Liver (tissue), 8 donors: ENCODE measurements at regions not wholly inside any gene's neighbourhood (a gene's known extent, or its start where the extent isn't known, plus 50 kb on each side); places are given as distances from the start of the nearest gene placed in this dataset.

Experiments used
- DNase-seq: peaks from one replicate; pipeline ENCODE4 v3.0.0-alpha.2; 2017; ENCODE audit warnings: low spot score
- H3K27ac ChIP-seq, 2 donors: one replicate each; pipeline ENCODE4 v1.7.0; 2013; ENCODE audit warnings: inconsistent platforms in 2 of 2, low read length in 2 of 2, control low read depth in 1 of 2, low read depth in 1 of 2, mild to moderate bottlenecking in 1 of 2
- H3K27me3 ChIP-seq, 4 donors: one replicate each; pipeline versions ENCODE4 v1.6.1 to v1.7.0; 2013; ENCODE audit warnings: low read length in 3 of 4, inconsistent platforms in 1 of 4, mild to moderate bottlenecking in 1 of 4, moderate library complexity in 1 of 4; ENCODE audit not compliant: control insufficient read depth in 4 of 4, insufficient read depth in 4 of 4
- H3K36me3 ChIP-seq, 4 donors: one replicate each; pipeline versions ENCODE4 v1.6.1 to v1.7.0; 2013; ENCODE audit warnings: low read length in 3 of 4, mild to moderate bottlenecking in 3 of 4, low read depth in 1 of 4, moderate library complexity in 1 of 4; ENCODE audit not compliant: control insufficient read depth in 4 of 4, insufficient read depth in 3 of 4
- H3K4me1 ChIP-seq, 4 donors: one replicate each; pipeline versions ENCODE4 v1.6.1 to v1.7.0; 2013; ENCODE audit warnings: low read length in 3 of 4, mild to moderate bottlenecking in 3 of 4, moderate library complexity in 1 of 4; ENCODE audit not compliant: control insufficient read depth in 4 of 4, insufficient read depth in 4 of 4
- H3K4me3 ChIP-seq, 3 donors: one replicate each; pipeline versions ENCODE4 v1.6.1 to v1.7.0; 2013; ENCODE audit warnings: low read length in 3 of 3, control low read depth in 1 of 3, low read depth in 1 of 3, mild to moderate bottlenecking in 1 of 3
- H3K9ac ChIP-seq, 2 donors: one replicate each; pipeline ENCODE4 v1.7.0; 2013; ENCODE audit warnings: low read length in 2 of 2, mild to moderate bottlenecking in 2 of 2, moderate library complexity in 2 of 2, control low read depth in 1 of 2, low read depth in 1 of 2
- H3K9me3 ChIP-seq, 4 donors: one replicate each; pipeline versions ENCODE4 v1.6.1 to v1.7.0; 2013; ENCODE audit warnings: low read length in 3 of 4; ENCODE audit not compliant: control insufficient read depth in 4 of 4
- ATF3 ChIP-seq: IDR thresholded peaks from 2 replicates; pipeline ENCODE4 v1.6.1; 2016; ENCODE audit warnings: antibody characterized with exemption
- CTCF ChIP-seq: fragments of 150-350 bp; IDR thresholded peaks from 2 replicates; pipeline ENCODE4 v1.5.1; 2017; ENCODE audit warnings: improper control_type of control experiment, low read depth, low read length; ENCODE audit not compliant: missing input control
- EGR1 ChIP-seq, 2 donors: IDR thresholded peaks; 2 replicates each; pipeline ENCODE4 v1.6.1; 2016 to 2018; ENCODE audit warnings: antibody characterized with exemption in 2 of 2, low read depth in 2 of 2
- FOXA1 ChIP-seq: IDR thresholded peaks from 2 replicates; pipeline ENCODE4 v1.6.1; 2016; ENCODE audit warnings: antibody characterized with exemption
- FOXA2 ChIP-seq: IDR thresholded peaks from 2 replicates; pipeline ENCODE4 v1.6.1; 2016; ENCODE audit warnings: antibody characterized with exemption
- HNF4A ChIP-seq, 2 donors: conservative IDR thresholded peaks; 2 replicates each; pipeline ENCODE4 v1.6.1; 2016; ENCODE audit warnings: antibody characterized with exemption in 2 of 2, mild to moderate bottlenecking in 2 of 2
- HNF4G ChIP-seq: IDR thresholded peaks from 2 replicates; pipeline ENCODE4 v1.6.1; 2016; ENCODE audit warnings: antibody characterized with exemption
- JUND ChIP-seq, 2 donors: IDR thresholded peaks; 2 replicates each; pipeline ENCODE4 v1.6.1; 2016; ENCODE audit warnings: antibody characterized with exemption in 2 of 2
- MAX ChIP-seq: IDR thresholded peaks from 2 replicates; pipeline ENCODE4 v1.6.1; 2016; ENCODE audit warnings: antibody characterized with exemption
- NR2F2 ChIP-seq: IDR thresholded peaks from 2 replicates; pipeline ENCODE4 v1.6.1; 2016; ENCODE audit warnings: antibody characterized with exemption
- RAD21 ChIP-seq, 2 donors: IDR thresholded peaks; 2 replicates each; pipeline ENCODE4 v1.6.1; 2016; ENCODE audit warnings: antibody characterized with exemption in 2 of 2, mild to moderate bottlenecking in 2 of 2
- REST ChIP-seq: IDR thresholded peaks from 2 replicates; pipeline ENCODE4 v1.6.1; 2016; ENCODE audit warnings: antibody characterized with exemption, mild to moderate bottlenecking
- RXRA ChIP-seq, 2 donors: IDR thresholded peaks; 2 replicates each; pipeline ENCODE4 v1.6.1; 2017 to 2018; ENCODE audit warnings: antibody characterized with exemption in 2 of 2, mild to moderate bottlenecking in 1 of 2
- SP1 ChIP-seq: IDR thresholded peaks from 2 replicates; pipeline ENCODE4 v1.6.1; 2018; ENCODE audit warnings: antibody characterized with exemption, mild to moderate bottlenecking
- TAF1 ChIP-seq: conservative IDR thresholded peaks from 2 replicates; pipeline ENCODE4 v1.6.1; 2016; ENCODE audit warnings: antibody characterized with exemption, mild to moderate bottlenecking
- ZBTB33 ChIP-seq: IDR thresholded peaks from 2 replicates; pipeline ENCODE4 v1.6.1; 2016; ENCODE audit warnings: antibody characterized with exemption
- WGBS: extraction: QIAGEN DNeasy Blood & Tissue Kit; methylation state at CpG from one replicate; pipeline ENCODE4 v1.1.7; 2013; 5-methylcytosine and 5-hydroxymethylcytosine counted together
- donor health status: healthy.
- donor health status: healthy.
- donor health status: healthy.
- donor health status: healthy.
- donor health status: healthy.

- Histone ChIP-seq H3K27me3 (no peaks in the 10 kb centered on the region), H3K9me3 (no peaks in the 10 kb centered on the region), H3K4me3 (no peak overlapping the region), H3K9ac (no peak overlapping the region), H3K27ac (no peak overlapping the region), H3K36me3 (no peaks in the 10 kb centered on the region), H3K4me1 (no peaks in the 10 kb centered on the region)
- no peak for TF ChIP-seq NR2F2
- TF ChIP-seq CTCF = no peak
- no peak for TF ChIP-seq TAF1
- no peak for TF ChIP-seq HNF4G
- no peak for TF ChIP-seq HNF4A (conservative IDR thresholded peaks at IDR 0.05)
- TF ChIP-seq REST = no peak
- no peak for TF ChIP-seq MAX
- TF ChIP-seq JUND (IDR thresholded peaks at IDR 0.05) = no peak
- no peak for TF ChIP-seq RXRA (IDR thresholded peaks at IDR 0.05)
- no peak for TF ChIP-seq ATF3
- TF ChIP-seq FOXA1 = no peak
- no peak for DNase-seq
Observed at GRCh38 chr5:153267506-153267905, 223.0 kb upstream of the GRIA1 start.

GRCh38 chr5:153275695-153276094 lies 214.8 kb upstream of the GRIA1 start:
- no peaks in the 10 kb centered on the region for H3K4me1 ChIP-seq
- peaks cover 0 to 2% (median 0%) of the 10 kb centered on the region in 4 donors for H3K27me3 ChIP-seq
- no peak for DNase-seq
- no peak overlapping the region for H3K4me3 ChIP-seq
- H3K27ac ChIP-seq = no peak overlapping the region
- no peak for TF ChIP-seq RAD21 (IDR thresholded peaks at IDR 0.05)
- no peak for TF ChIP-seq FOXA2
- TF ChIP-seq REST = no peak
- no peak for TF ChIP-seq MAX
- no peak for TF ChIP-seq ZBTB33
- TF ChIP-seq EGR1 (IDR thresholded peaks at IDR 0.05; ENCODE audit: low read depth in 2 of 2) = no peak
- TF ChIP-seq TAF1 = no peak
- no peak for TF ChIP-seq RXRA (IDR thresholded peaks at IDR 0.05)
- no peak for TF ChIP-seq HNF4G
- TF ChIP-seq NR2F2 = no peak
- no peak for TF ChIP-seq SP1
- TF ChIP-seq CTCF = no peak
- TF ChIP-seq JUND (IDR thresholded peaks at IDR 0.05) = no peak
- TF ChIP-seq ATF3 = no peak
- 42% methylated on average over 3 of the region's 3 CpGs for WGBS
- no peaks in the 10 kb centered on the region for H3K9me3 ChIP-seq
- no peak overlapping the region for H3K9ac ChIP-seq
- no peaks in the 10 kb centered on the region for H3K36me3 ChIP-seq
